ENCODE measurements at regions not wholly inside any gene's neighbourhood (a gene's known extent, or its start where the extent isn't known, plus 50 kb on each side); places are given as distances from the start of the nearest gene placed in this dataset.
"Not testable (repeated sequence)": the region's sequence is repeated elsewhere in the genome, so short reads cannot be mapped to it uniquely, and the experiment has no call there.

GRCh38 chr21:13196111-13196510 is 413.5 kb upstream of the POTED start:
- intact Hi-C loops (cut with DNase I; ENCODE audit: low total_unique reads); H3K4me1 ChIP-seq; H3K4me3 ChIP-seq; H3K36me3 ChIP-seq; H3K27me3 ChIP-seq; H3K9me3 ChIP-seq; H3K27ac ChIP-seq: not testable (repeated sequence)
- peak in 1 of 2 donors; percentile 39 for DNase-seq

- H3K36me3 ChIP-seq; H3K4me1 ChIP-seq; intact Hi-C loops (cut with DNase I; ENCODE audit: low total_unique reads): not testable (repeated sequence)
Observed at GRCh38 chr21:13205380-13205779, 404.2 kb upstream of the POTED start.

More at GRCh38 chr21:13205380-13205779, 404.2 kb upstream of the POTED start:
- not testable (repeated sequence) for H3K9me3 ChIP-seq, H3K27ac ChIP-seq, H3K4me3 ChIP-seq, H3K27me3 ChIP-seq, DNase-seq
